ENCODE measurements at regions not wholly inside any gene's neighbourhood (a gene's known extent, or its start where the extent isn't known, plus 50 kb on each side); places are given as distances from the start of the nearest gene placed in this dataset.
"Not testable (repeated sequence)": the region's sequence is repeated elsewhere in the genome, so short reads cannot be mapped to it uniquely, and the experiment has no call there.

DNA sequence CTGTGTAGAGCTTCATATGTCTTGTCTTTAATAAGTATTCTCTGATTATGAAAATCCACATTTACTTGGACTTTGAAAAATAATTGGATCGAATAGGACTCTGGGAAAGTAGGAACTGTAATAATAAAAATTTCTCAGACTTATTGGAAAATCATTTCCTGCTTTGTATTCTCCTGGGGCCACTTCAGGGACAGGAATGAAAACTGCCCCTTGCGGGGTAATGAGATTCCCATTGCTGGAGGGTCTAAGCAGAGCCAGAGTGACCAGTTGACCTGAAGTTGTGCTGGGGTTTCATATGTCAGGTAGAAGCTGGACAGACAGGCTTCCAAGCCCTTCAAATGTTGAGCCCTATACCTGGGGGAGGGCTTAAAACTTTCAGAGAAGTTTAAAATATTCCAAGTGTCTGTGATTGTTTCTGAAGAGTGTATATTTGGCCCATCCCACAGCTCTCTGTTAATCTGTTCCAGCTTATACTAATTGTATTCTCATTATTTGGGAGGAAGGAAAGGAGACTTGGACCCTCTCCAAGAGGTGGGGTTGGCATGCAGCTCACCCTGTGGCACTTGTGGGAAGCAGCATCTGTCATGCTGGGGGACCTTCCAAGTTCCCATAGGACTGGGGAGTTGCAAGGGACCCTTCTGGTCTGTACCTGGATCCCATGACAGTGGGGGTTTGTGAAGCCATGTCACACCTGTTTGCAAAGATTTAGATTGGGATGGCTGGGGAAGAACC is 268.7 kb upstream of the ATP5MC3 start:
- no peak for DNase-seq

DNA sequence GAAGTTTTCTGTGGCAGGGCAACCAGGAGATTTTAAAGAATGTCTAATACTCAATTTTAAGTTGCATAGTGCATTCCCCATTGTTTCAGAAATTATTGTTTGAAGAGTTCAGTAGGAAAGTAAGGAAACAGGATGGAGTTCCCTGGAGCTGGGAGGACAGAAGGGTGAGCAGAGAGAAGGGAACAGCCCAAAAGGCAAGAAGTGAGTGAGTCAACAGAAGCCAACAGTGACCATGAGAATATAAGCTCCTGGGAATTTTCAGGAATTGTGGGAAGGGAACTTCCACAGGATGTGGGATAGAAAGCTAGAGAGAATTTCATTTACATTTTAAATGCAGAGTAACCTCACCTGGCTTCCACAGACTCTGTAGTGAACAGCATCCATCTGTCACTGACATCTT is 268.1 kb upstream of the ATP5MC3 start:
- no peak for DNase-seq

DNA sequence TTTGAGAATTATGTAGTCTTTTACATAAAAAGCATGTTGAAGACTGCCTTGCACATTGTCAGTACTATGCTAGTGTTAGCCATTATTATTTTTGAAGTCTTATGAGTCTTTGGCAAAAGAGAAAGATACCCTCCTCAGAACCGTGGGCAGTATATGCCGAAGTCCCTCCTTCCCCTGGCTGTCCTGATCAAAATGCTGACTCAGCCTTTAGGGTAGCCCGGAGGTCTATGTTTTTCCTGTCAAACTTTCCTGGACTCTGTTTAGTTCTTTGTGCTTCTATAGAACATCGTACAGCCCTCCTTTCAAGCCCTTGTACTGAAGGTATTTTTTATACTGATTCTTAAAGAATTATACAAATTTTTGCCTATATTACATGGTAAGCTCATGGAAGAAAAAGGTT is 264.7 kb upstream of the ATP5MC3 start:
- DNase-seq = no peak

DNA sequence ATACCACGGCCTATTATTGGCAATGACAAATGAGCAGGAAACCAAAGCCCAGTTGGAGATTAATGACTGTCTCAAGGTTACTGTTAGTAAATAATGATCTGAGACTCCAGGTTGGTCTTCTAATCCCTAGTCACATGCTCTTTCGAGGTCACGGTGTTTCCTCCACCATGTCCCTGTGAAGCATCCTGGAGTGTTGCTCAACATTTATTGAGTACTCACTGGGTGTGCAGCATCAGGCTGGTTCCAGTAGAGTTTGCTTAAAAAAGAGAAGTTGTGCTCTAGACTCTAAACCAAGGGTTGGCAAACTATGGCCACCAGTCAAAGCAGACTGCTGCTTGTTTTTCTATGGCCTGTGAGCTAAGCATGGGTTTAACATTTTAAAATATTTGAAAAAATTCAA is 263.8 kb upstream of the ATP5MC3 start:
- DNase-seq = no peak

DNA sequence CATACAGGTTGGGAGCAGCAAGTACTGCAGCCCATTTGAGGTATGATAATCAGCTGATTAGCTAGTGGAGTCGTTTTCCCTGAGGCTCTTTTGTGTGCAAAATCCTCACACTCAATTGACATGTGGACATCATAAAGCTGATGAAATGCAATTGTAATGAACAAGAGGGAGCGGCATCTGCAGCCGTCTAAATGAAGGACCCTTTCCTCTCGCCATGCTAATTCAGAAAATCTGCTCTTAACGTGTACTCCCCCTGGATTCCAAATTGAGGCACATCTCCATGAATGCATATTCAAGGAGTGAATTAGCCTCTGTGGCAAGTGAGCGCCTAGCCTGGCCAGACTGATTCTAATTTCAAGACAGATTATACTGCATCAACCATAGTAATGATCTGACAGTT is 260.9 kb upstream of the ATP5MC3 start:
- DNase-seq = no peak

DNA sequence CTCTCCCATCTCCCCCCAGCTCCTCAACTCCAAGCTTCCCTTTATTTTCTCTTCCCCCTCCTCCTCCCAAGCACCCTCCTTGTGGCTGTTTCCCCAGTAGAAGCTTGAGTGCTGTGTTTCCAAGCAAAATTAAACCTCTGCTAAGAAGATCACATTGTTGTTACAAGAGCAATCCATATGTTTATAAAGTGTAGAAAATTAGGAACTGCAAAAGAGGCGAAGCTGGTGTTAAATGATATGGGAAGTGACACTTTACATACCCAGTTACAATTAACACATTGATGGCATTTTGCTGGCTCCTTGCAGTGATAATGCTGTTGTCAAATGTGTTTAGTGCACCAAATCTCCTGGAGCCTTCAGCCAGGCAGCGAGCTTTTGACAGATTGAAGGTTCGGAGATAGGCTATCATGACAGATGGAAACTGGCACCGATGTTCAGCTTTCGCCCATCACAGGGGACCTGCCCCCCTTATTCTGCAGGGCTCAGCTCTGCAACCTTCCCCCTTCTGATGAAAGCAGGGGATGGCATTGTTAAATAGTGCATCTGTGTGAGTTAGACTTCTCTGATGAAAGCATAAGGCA is 259.8 kb upstream of the ATP5MC3 start:
- no peak for DNase-seq

DNA sequence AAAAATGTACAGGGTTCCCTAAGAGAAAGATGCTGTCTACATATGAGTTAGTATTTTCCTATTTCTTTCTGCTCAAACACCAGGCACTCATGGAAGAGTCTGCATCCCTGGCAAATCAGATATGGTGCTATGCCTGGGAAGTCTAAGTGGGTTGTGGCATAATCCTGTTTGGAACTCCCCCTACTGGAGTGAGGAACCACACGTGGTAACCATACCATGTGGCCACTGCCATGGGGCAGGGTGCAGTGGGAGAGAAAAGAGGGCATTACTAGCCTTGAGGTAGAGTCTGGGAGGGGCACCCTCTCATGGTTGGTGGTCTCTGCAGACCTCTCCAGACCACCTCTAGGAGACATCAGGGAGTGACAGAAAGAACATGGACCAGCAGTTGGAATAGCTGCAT is 257.9 kb upstream of the ATP5MC3 start:
- no peak for DNase-seq

DNA sequence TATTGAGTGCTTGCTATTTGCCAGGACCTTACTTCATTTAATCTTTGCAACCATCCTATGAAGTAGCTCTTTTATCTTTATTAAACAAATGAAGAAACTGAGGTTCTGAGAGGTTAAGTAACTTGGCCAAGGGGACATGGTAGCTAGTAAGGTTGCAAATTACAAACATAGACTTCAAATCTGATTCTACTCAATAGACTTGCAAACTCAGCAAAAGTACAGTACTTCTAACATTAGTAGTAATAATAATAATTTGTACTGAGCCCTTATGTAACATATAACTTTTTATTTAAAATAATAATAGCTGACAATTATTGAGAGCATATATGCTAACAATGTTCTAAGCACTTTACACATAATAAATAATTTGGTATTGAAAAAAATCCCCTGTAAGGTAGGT is 255.7 kb upstream of the ATP5MC3 start:
- DNase-seq = no peak

DNA sequence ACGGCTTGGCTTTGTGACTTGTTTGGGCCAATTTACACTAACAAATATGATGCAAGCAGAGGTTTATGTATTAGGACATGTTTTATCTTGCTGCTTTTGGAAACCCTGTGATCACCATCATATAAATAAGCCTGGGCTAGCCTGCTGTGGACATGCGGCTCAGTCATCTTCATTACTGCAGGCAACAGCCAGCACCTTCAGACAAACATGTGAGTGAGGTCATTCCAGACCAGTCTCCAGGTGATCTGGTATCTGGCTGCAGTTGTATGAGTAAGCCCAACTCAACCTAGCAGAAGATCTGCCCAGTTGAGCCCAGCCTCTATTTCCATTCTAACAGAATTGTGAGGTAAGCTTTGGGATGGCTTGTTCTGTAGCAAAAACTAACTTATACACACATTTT is 254.6 kb upstream of the ATP5MC3 start:
- no peak for DNase-seq

DNA sequence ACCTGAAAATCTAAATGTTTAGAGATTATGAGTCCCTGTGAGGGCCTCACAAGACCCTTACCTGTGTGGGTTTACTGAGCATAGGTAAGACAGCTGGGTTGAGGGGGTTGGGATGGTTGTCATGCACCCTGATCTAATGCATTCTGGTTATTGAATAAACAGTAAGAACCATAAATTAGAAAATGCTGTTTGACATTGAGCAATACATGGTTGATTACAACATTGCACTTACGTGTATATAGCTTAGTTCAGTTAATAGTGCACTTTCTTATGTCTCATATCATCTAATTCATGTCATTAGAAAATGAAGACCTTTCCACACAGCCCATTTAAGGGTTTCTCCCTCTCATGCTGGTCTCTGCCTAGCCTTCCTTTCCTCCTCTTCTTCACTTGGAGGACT is 253.5 kb upstream of the ATP5MC3 start:
- DNase-seq = no peak

DNA sequence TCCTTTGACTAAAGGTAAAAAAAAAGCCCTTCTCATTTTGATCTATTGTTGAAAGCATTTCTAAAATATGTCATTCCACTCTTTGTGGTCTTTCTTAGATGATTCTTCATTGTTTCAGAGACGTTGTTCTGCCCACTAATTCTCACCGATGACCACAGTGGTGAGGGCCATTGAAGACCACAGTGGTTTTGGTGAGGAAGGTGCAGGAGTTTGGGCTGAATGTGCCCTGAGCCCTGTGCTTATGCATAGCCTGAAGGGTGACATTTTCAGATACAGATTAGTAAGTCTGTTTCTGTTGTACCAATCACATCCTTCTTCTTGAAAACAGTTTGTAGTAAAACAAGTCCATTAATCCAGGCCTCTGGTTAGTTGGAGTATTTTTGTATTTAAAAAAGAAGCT is 251.3 kb upstream of the ATP5MC3 start:
- no peak for DNase-seq

DNA sequence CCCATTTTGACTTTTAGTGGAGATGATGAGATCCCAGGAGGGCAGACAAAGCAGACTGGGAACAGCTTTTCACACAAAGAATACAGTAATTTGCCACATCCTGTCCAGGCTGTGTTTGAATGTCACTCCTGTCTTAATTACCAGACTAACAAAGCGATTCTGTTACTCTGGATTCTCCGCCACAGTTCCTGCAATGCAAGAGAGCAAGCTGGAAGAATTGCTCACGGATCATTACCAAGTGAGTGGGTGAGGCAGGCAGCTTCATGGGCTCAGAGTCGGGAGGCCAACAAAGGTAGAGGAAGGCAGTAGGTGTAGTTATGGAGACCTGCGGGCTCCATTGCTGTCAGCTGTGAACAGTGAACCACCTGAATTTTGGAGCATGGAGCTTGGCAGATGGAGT is 250.5 kb upstream of the ATP5MC3 start:
- DNase-seq = no peak

DNA sequence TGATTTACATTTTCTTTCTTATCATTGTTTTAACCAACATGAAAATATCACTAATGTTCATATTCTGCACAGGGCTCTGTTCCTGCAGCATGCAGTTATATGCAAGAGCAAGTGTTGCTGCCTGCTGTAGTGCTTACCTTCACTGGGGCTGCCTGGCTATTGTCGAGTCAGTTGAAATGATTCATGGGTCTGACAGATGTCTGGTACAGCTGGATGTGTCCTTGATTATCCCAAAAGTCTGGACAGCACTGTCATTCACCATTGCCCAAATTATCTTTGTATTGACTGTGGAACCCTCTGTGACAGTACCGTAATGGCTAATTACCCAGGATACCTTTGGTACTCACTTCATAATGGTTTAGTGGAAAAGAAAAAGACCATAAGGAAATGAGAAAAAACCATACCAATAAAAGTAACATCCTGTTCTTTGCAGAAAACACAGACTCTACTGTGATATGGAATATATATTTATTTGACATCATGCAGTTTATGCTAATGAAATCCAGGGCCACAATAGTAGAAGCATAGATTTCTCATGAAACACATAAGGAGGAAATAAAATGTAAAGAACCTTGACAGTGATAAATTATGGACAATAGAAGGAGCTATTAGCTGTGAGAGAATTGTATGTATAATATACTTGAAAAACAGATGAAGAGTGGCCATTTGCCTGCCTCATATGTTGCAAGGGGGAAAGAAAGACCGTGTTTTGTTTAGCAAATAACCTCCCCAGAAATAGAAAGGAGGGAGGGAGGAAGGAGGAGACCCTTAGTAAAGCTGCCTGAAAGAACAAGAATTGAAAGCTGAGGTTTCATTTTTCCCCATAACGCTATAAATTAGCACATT is 249.8 kb upstream of the ATP5MC3 start:
- DNase-seq = no peak

DNA sequence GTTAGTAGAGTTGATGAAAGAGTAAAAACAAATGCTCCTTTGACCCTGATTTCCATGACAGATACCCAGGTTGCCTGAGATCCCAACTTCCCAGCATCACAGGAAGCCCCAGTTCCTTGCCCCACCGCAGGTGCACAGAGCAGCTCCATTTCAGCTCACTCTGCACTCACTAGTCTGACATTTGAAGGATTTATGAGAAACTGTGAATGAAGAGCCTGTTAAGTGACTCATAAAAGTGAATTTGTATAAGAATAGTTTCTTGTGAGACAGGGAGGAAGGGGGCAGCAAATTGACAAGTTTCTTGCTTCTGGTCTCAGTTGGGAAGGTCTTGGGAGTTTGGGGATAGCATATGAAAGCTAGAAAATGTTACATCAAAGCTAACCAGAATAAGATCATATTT is 248.7 kb upstream of the ATP5MC3 start:
- no peak for DNase-seq

DNA sequence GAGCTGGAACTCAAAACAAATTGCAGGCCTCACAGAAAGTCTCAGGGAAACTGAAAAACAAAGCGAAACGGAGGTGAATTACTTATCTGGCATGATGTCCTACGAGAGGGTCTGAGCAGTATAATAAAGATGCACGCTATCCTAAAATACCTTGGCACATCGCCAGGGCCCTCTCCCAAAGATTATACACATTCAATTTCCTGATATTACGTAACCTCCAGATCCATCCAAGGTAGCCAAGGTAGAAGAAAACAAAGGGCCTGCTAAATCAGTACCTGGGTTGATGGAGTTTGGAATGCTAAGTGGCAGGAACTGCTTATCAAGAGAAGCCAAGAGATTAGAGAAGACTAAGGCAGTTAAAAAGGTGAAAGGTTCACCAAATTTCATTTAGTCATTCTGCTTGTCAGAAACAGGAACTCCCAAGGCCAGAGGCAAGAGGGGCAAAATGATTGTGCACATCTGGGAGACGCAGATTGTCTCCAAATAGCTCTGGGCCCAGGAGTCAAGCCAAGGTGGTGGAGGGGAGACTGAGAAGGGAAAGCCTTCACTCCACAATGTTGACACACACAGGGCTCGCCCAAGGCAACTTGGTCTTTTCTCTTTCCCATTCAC is 236.8 kb upstream of the ATP5MC3 start:
- DNase-seq = no peak

DNA sequence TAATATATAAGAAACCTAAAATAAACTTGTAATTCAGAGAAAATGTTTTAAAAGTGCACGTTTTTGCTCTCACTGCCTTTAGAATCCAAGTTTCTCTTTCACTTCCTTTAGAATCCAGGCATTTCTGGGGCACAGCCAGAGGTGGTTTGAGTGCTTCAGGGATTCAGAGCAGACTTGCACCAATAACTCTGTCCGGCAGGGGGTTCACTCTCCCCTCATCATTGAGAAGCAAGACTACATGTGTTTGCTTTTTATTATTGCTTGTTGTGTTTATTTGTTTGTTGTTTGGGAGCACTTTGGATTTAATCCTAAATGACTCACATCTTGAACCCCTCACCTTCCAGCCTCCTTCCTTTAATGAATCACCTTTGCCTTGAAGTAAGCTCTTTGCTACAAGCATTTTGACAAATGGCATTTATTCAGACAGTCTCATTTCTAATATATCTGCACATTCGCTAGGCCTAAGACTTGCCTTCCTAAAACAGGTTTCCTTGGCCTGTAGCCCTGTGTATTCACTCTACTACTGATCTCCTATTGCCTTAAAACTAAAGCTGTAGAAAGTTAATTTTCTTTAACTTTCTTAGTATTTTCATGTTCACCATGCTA is 233.5 kb upstream of the ATP5MC3 start:
- peak; percentile 68 for DNase-seq

DNA sequence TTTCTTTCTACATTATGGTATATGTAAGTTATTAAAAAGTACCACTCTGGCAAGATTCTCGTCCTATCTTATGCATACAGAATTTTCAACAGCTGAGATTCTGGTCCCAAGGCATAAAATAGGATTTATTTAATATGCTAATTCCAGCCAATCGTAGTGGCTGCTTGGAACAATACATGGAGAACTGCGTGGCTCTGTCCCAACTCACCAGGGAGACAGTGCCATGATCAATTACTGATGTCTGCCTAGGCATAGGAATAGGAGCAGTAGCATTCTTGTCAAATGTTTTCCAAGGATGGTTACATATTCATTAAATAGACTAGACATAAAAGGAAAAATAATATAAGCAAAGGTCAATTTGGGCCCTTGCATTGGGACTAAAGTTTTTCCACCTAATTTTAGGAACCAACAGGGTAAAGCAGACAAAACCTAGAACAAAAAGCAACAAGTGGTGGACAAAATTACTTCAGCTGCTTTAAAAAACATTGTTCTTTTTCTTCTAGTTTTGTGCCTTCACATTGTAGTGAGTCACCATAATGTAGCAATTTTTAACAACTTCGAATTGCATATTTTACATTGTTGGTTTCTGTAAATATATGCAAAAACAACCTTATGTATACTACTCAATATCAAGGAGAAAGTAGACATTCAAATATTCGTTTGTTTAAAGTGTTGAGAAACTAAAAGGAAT is 232.8 kb upstream of the ATP5MC3 start:
- DNase-seq = no peak

DNA sequence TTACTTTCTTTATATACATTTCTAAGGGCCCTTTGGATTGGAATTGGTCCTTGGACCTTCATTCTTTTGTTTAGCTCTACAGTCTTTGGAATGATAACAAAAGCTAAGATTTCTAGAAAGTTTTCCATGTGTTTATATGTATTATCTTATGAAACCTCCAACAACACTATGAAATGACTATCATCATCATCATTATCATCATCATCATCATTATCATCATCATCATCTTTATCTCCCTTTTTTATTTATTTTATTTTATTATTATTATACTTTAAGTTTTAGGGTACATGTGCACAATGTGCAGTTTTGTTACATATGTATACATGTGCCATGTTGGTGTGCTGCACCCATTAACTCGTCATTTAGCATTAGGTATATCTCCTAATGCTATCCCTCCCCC is 229.4 kb upstream of the ATP5MC3 start:
- not testable (repeated sequence) for DNase-seq

DNA sequence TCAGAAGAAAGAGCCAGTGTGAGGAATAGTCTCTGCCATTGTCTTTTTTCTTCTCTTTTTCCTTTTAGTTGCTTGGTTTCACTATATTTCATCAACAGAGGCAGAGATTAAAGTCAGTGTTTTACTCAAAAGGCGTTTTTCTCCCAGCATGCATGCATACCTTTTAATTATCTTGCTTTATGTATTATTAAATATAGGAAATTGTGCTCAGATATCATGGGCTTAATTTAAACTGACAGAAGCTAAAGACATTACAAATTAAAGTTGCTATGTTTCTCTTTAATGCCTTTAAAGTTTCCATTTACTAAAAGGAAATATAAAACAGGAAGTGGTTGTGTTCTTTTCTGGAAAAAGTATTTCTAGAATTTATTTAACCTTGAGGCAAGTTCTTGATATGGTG is 223.3 kb upstream of the ATP5MC3 start:
- no peak for DNase-seq

DNA sequence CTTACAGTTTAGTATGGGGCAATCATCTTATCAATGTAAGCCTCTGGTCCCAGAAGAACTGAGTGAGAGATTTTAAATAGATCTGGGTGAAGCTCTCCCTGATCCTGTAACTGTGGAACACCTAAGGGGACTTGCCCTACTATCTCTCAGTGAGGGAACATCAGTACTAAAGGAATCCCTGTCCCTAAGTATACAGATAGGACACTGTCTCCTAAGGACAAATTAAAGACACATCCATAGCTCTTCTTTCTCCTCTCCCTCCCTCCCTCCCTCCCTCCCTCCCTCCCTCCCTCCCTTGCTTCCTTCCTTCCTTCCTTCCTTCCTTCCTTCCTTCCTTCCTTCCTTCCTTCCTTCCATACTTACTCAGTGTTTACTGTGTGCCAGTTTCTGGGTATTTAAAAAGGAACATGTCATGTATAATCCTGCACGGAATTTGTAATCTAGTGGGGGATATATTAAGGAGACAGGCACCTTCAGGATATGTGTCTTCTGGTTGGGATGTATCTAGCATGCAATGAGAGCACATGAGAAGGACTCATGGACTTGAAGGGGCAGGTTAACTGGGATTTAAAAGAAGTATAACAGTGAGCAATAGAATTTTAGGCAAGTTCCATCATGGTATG is 222.2 kb upstream of the ATP5MC3 start:
- DNase-seq = no peak

DNA sequence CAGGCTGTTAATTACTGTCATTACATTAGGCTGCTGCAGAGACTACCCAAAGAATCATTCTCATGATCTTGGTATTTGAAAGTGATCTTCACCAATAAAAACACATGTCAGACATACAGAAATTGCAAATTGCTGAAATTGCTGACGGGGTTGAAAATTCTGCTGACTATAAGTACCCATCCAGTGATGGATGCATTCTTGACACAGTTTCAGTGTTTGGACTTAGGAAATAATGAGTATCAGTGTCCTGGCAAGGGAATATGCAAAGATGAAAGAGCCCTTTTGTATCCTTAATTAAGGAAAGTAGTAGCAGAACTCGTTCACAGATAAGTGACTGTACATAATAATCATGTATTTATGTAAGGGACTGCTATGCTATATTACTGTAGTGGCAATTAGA is 221.1 kb upstream of the ATP5MC3 start:
- no peak for DNase-seq

DNA sequence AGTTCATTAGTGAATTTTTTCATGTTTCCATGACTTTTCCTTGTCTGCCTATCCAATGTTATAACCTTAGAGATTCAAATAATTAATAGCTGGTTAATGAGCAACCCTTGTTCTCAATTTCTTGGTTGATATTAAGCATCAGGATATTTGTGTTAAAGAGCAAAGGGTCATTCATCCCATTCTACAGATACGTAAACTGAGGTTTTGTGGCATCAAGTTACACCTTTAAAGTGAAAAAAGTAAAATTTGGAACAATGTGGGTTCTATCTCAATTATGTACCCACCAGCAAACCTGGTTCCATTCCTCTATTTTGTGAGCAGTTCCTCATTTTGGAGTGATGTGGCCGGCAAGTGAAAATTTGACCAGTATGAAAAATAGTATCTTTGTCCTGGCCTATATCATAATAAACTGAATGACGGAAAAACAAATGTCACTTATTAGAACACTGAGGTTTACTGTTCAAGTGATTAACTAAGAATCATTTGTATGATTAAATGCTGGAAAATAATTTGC is 220.5 kb upstream of the ATP5MC3 start:
- DNase-seq = no peak

All from dermis blood vessel endothelial cell (primary cell).